Pancreas (tissue), 10 donors: ENCODE measurements at regions not wholly inside any gene's neighbourhood (a gene's known extent, or its start where the extent isn't known, plus 50 kb on each side); places are given as distances from the start of the nearest gene placed in this dataset.

Source experiments
- ATAC-seq, 4 donors: fragments of 200-7000 bp; cut with Tn5 transposase; one replicate each; pipeline versions ENCODE4 v1.8.0 to v1.9.1; 2020; ENCODE audit warnings: mild to moderate bottlenecking in 4 of 4, moderate library complexity in 4 of 4
- DNase-seq, 6 donors: peaks; one replicate each; pipeline ENCODE4 v3.0.0-alpha.2; 2020
- FAIRE-seq: peaks from 2 replicates; lab custom pipeline; 2012; peaks lifted over from hg19 to GRCh38; lab: Jason Lieb, UNC
- H3K27ac ChIP-seq, 4 donors: fragments of 200-600 bp; sonication (generic); 1 replicate in 3 of 4; 2 replicates in 1 of 4; pipeline versions ENCODE4 v1.5.0 to v1.8.0; 2020
- H3K27me3 ChIP-seq, 4 donors: fragments of 200-600 bp; one replicate each; pipeline ENCODE4 v1.8.0; 2021
- H3K36me3 ChIP-seq, 3 donors: fragments of 200-600 bp; sonication (generic) in 1 of 3; one replicate each; pipeline versions ENCODE4 v1.5.0 to v1.8.0; 2020 to 2021
- H3K4me1 ChIP-seq, 3 donors: fragments of 200-600 bp; one replicate each; pipeline ENCODE4 v1.8.0; 2021
- H3K4me3 ChIP-seq, 4 donors: fragments of 200-600 bp; sonication (generic) in 2 of 4; one replicate each; pipeline versions ENCODE4 v1.5.0 to v1.8.0; 2020 to 2021
- H3K9me3 ChIP-seq, 4 donors: fragments of 200-600 bp; one replicate each; pipeline ENCODE4 v1.8.0; 2021
- CTCF ChIP-seq, 4 donors: fragments of 200-600 bp; sonication (generic) in 3 of 4; IDR thresholded peaks; one replicate each; pipeline versions ENCODE4 v1.5.0 to v1.8.0; 2021; ENCODE audit warnings: antibody characterized with exemption in 4 of 4
- WGBS, 2 donors: extraction: QIAGEN DNeasy Blood & Tissue Kit; methylation state at CpG; one replicate each; pipeline ENCODE4 v1.1.7; 2013; 5-methylcytosine and 5-hydroxymethylcytosine counted together
- intact Hi-C, 3 donors: fragments of 100-400 bp; cut with DNase I; formaldehyde crosslinking; loops; one replicate each; pipeline versions ENCODE4 v1.11.1 to v1.14.2; 2022
- donor health status: healthy with polysubstance abuse.
- donor health status: DM: no; HTN: no; CAD: no; lungs with moderate emphysema.
- donor health status: DM: no; HTN: no; CAD: no.
- donor health status: control.
- donor health status: control.
- donor health status: Bipolar disorder and iron deficiency.
- donor health status: DM: yes; HTN: yes; CAD: no.
- donor health status: DM: no; HTN: no; CAD: no.
- donor health status: DM: no; HTN: no; CAD: no.
- donor health status: DM: yes; HTN: yes; CAD: no.

DNA sequence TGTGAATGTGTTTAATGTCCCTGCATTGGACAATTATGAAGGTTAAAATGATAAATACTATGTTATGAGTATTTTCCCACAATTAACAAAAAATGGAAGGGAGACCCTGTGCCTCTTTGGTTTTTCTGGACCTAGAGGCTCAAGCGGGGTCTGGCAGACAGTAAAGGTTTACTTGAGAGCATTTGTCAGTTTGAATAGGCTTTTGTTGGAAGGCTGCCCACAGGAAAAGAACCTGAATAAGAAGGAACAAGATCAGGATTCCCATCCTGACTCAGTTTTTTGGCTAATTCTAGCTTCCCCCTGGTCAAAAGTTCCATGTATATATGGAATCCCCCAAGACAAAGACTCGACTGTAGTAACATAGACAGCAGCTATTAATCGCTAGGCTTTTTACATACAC lies 150.9 kb upstream of the JUN start:
- FAIRE-seq: no peak
- Histone ChIP-seq H3K27me3 (no peaks in the 10 kb centered on the region), H3K4me1 (peaks cover 6 to 11% (median 9%) of the 10 kb centered on the region in 3 donors), H3K36me3 (no peaks in the 10 kb centered on the region), H3K4me3 (no peak overlapping the region), H3K9me3 (no peaks in the 10 kb centered on the region), H3K27ac (no peak overlapping the region)
- no peak for ATAC-seq
- whole genome bisulfite sequencing, 2 donors: 93 to 96% methylated on average over 3 of the region's 3 CpGs
- no peak for DNase-seq
- intact Hi-C loops: no loop called here
- no peak for TF ChIP-seq CTCF (IDR thresholded peaks at IDR 0.05)

DNA sequence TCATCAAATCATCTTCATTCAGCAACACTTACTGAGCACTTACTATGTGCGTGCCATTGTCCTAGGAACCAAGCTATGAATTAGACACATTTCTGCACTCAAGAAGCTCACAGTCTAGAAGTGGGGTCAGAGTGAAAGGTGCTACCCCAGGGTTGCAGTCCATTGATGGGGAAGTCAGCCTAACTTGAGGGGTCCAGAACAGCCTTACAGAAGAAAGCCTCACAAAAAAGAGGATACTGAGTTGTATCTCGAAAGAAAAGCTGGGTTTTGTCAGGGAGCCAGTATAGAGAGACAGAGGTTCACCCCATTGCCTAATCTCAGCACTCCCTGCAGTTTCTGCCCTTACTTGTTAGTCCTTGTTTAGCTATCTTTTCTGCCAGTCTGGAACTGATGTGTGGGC lies 153.1 kb upstream of the JUN start:
- intact Hi-C loops: no loop called here
- no peak for TF ChIP-seq CTCF (IDR thresholded peaks at IDR 0.05)
- FAIRE-seq (no peak), DNase-seq (no peak), ATAC-seq (no peak)
- WGBS, 2 donors: 91 to 100% methylated on average over 2 of the region's 2 CpGs
- Histone ChIP-seq H3K9me3 (no peaks in the 10 kb centered on the region), H3K4me1 (peaks cover 11 to 14% (median 12%) of the 10 kb centered on the region in 3 donors), H3K27ac (no peak overlapping the region), H3K27me3 (no peaks in the 10 kb centered on the region), H3K36me3 (no peaks in the 10 kb centered on the region), H3K4me3 (no peak overlapping the region)

GRCh38 chr1:58939146-58939545 lies 155.3 kb upstream of the JUN start:
- H3K9me3 ChIP-seq: no peaks in the 10 kb centered on the region
- ATAC-seq: no peak
- no peaks in the 10 kb centered on the region for H3K36me3 ChIP-seq
- no peak overlapping the region for H3K27ac ChIP-seq
- DNase-seq: no peak
- no peak for TF ChIP-seq CTCF (IDR thresholded peaks at IDR 0.05)
- FAIRE-seq: no peak
- intact Hi-C loops: no loop called here
- H3K4me1 ChIP-seq: peaks cover 0 to 21% (median 10%) of the 10 kb centered on the region in 3 donors
- no peaks in the 10 kb centered on the region for H3K27me3 ChIP-seq
- 62 to 90% methylated on average over 2 of the region's 2 CpGs for WGBS, 2 donors
- H3K4me3 ChIP-seq: no peak overlapping the region

DNA sequence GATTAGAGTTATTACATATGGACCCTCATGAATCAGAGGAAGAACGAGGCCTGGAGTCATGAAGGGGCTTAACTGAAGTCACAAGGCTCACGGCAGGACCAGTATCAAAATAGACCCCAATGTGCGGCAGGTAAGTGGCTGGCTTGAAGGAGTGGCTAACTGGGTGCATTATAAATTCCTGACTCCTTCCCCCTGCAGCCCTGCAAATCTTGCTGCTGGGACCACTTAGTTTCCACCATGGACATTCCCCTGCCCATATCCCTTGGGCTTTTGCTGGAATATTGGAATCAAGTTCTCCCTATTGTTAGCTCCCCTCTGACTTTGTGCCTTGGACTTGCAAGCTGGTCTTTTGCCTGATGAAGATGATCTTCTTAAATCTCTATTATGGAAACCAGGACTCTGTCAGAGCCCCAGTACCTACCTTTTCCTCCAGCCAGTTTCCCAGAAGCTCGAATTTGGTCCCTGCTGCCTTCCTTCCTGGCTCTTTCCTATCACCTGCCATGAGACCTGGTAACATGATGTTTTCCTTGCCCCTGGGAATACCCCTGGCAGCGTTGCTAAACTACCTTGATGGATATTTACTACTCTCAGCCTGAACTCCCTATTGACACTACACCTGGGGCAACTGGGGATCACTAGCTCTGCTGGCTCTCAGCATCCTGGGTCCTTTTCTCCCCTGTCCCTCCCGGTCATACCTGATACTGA lies 156.0 kb upstream of the JUN start:
- ATAC-seq (no peak), DNase-seq (no peak), FAIRE-seq (no peak)
- Histone ChIP-seq H3K4me3 (no peak overlapping the region), H3K27me3 (no peaks in the 10 kb centered on the region), H3K4me1 (peaks cover 0 to 21% (median 10%) of the 10 kb centered on the region in 3 donors), H3K27ac (no peak overlapping the region), H3K9me3 (no peaks in the 10 kb centered on the region), H3K36me3 (no peaks in the 10 kb centered on the region)
- TF ChIP-seq CTCF (IDR thresholded peaks at IDR 0.05): no peak
- intact Hi-C loops: no loop called here
- 81 to 85% methylated on average over 6 of the region's 6 CpGs for WGBS, 2 donors
